ENCODE measurements at regions not wholly inside any gene's neighbourhood (a gene's known extent, or its start where the extent isn't known, plus 50 kb on each side); places are given as distances from the start of the nearest gene placed in this dataset.
"Not testable (repeated sequence)": the region's sequence is repeated elsewhere in the genome, so short reads cannot be mapped to it uniquely, and the experiment has no call there.

GRCh38 chr12:14240873-14241220 is 124.6 kb upstream of the ATF7IP start:
- Mint-ChIP-seq H3K4me3 (no peak overlapping the region), H3K9me3 (peaks cover 17% of the 10 kb centered on the region), H3K27ac (peak overlapping the region; percentile 26), H3K4me1 (peaks cover 22% of the 10 kb centered on the region), H3K36me3 (peaks cover 8% of the 10 kb centered on the region), H3K27me3 (no peaks in the 10 kb centered on the region)
- CTCF ChIA-PET: interaction anchor here (0.6 to 4.5 kb wide), 7 partner anchors 10 to 379 kb away, joined by 3 to 49 read pairs (median 9); partner anchors contain the start of gene ATF7IP
- DNase-seq: no peak

- H3K27me3 Mint-ChIP-seq, H3K4me3 Mint-ChIP-seq, H3K36me3 Mint-ChIP-seq, H3K27ac Mint-ChIP-seq, DNase-seq: not testable (repeated sequence)
- Mint-ChIP-seq H3K4me1 (peaks cover 22% of the 10 kb centered on the region), H3K9me3 (peaks cover 17% of the 10 kb centered on the region)
- CTCF ChIA-PET: interaction anchor here (0.9 to 1.2 kb wide), 2 partner anchors 13 to 212 kb away, joined by 3 to 5 read pairs; no protein-coding TSS in a partner anchor
These were observed 122.7 kb upstream of the ATF7IP start for GRCh38 chr12:14242825-14243224.

- Mint-ChIP-seq H3K4me3 (no peak overlapping the region), H3K27me3 (no peaks in the 10 kb centered on the region), H3K36me3 (peaks cover 8% of the 10 kb centered on the region), H3K9me3 (peaks cover 17% of the 10 kb centered on the region), H3K4me1 (peaks cover 20% of the 10 kb centered on the region), H3K27ac (no peak overlapping the region)
- DNase-seq: no peak
- CTCF ChIA-PET: interaction anchor here (1.8 kb wide), 1 partner anchor 58 kb away, joined by 4 read pairs; no protein-coding TSS in a partner anchor
These were observed 121.5 kb upstream of the ATF7IP start for GRCh38 chr12:14243941-14244340.

- Mint-ChIP-seq H3K9me3 (peaks cover 17% of the 10 kb centered on the region), H3K27me3 (no peaks in the 10 kb centered on the region), H3K27ac (no peak overlapping the region), H3K4me1 (peaks cover 9% of the 10 kb centered on the region), H3K36me3 (peaks cover 8% of the 10 kb centered on the region), H3K4me3 (no peak overlapping the region)
- DNase-seq: no peak
- CTCF ChIA-PET: interaction anchor here (1.8 kb wide), 1 partner anchor 59 kb away, joined by 4 read pairs; no protein-coding TSS in a partner anchor
These were observed 120.4 kb upstream of the ATF7IP start for GRCh38 chr12:14244876-14245669.

- CTCF ChIA-PET: no interaction called here
- Mint-ChIP-seq H3K4me1 (peaks cover 6% of the 10 kb centered on the region), H3K27me3 (no peaks in the 10 kb centered on the region), H3K4me3 (no peak overlapping the region), H3K36me3 (peaks cover 4% of the 10 kb centered on the region), H3K9me3 (peaks cover 14% of the 10 kb centered on the region), H3K27ac (no peak overlapping the region)
- DNase-seq: no peak
These were observed 118.3 kb upstream of the ATF7IP start for GRCh38 chr12:14247166-14247565.

GRCh38 chr12:14249368-14249767 is 116.1 kb upstream of the ATF7IP start:
- Mint-ChIP-seq H3K4me3 (no peak overlapping the region), H3K9me3 (peaks cover 7% of the 10 kb centered on the region), H3K27ac (no peak overlapping the region), H3K4me1 (peaks cover 9% of the 10 kb centered on the region), H3K36me3 (no peaks in the 10 kb centered on the region), H3K27me3 (no peaks in the 10 kb centered on the region)
- CTCF ChIA-PET: interaction anchor here (5.4 kb wide), 1 partner anchor 10 kb away, joined by 37 read pairs; no protein-coding TSS in a partner anchor
- no peak for DNase-seq

GRCh38 chr12:14252697-14253096 is 112.8 kb upstream of the ATF7IP start:
- CTCF ChIA-PET: interaction anchor here (0.9 to 5.4 kb wide), 3 partner anchors 14 to 201 kb away, joined by 4 to 37 read pairs (median 4); partner anchors contain the start of gene ATF7IP
- H3K36me3 Mint-ChIP-seq: peaks cover 9% of the 10 kb centered on the region
- no peak overlapping the region for H3K27ac Mint-ChIP-seq
- peaks cover 10% of the 10 kb centered on the region for H3K9me3 Mint-ChIP-seq
- no peak overlapping the region for H3K4me3 Mint-ChIP-seq
- DNase-seq: no peak
- H3K4me1 Mint-ChIP-seq: peaks cover 42% of the 10 kb centered on the region
- no peaks in the 10 kb centered on the region for H3K27me3 Mint-ChIP-seq

- H3K9me3 Mint-ChIP-seq: peaks cover 18% of the 10 kb centered on the region
- DNase-seq: no peak
- peaks cover 50% of the 10 kb centered on the region for H3K4me1 Mint-ChIP-seq
- peaks cover 17% of the 10 kb centered on the region for H3K36me3 Mint-ChIP-seq
- CTCF ChIA-PET: interaction anchor here (1.3 to 3.5 kb wide), 3 partner anchors 13 to 200 kb away, joined by 4 to 20 read pairs (median 9); no protein-coding TSS in a partner anchor
- H3K27ac Mint-ChIP-seq: no peak overlapping the region
- no peaks in the 10 kb centered on the region for H3K27me3 Mint-ChIP-seq
- H3K4me3 Mint-ChIP-seq: no peak overlapping the region
These were observed 112.0 kb upstream of the ATF7IP start for GRCh38 chr12:14253496-14253895.

GRCh38 chr12:14254781-14255180 is 110.7 kb upstream of the ATF7IP start:
- Mint-ChIP-seq H3K36me3 (peaks cover 24% of the 10 kb centered on the region), H3K4me1 (peaks cover 56% of the 10 kb centered on the region), H3K27me3 (no peaks in the 10 kb centered on the region), H3K27ac (peak overlapping the region; percentile 64), H3K9me3 (peaks cover 23% of the 10 kb centered on the region), H3K4me3 (no peak overlapping the region)
- CTCF ChIA-PET: interaction anchor here (0.7 to 3.5 kb wide), 8 partner anchors 14 to 199 kb away, joined by 3 to 20 read pairs (median 6); partner anchors contain the start of gene ATF7IP
- no peak for DNase-seq

GRCh38 chr12:14256121-14256520 is 109.4 kb upstream of the ATF7IP start:
- Mint-ChIP-seq H3K4me1 (peaks cover 56% of the 10 kb centered on the region), H3K27ac (peak overlapping the region; percentile 99), H3K36me3 (peaks cover 25% of the 10 kb centered on the region), H3K9me3 (peaks cover 29% of the 10 kb centered on the region), H3K27me3 (no peaks in the 10 kb centered on the region), H3K4me3 (peak overlapping the region; percentile 29)
- CTCF ChIA-PET: interaction anchor here (0.9 to 3.5 kb wide), 9 partner anchors 14 to 371 kb away, joined by 3 to 20 read pairs (median 6); partner anchors contain the start of gene ATF7IP
- DNase-seq: peak; percentile 61

- CTCF ChIA-PET: interaction anchor here (1.0 to 3.5 kb wide), 4 partner anchors 109 to 371 kb away, joined by 3 to 20 read pairs (median 11); partner anchors contain the start of gene ATF7IP
- Mint-ChIP-seq H3K27me3 (no peaks in the 10 kb centered on the region), H3K4me3 (peak overlapping the region; percentile 29), H3K9me3 (peaks cover 29% of the 10 kb centered on the region), H3K4me1 (peaks cover 51% of the 10 kb centered on the region), H3K27ac (peak overlapping the region; percentile 99), H3K36me3 (peaks cover 25% of the 10 kb centered on the region)
- peak; percentile 82 for DNase-seq
These were observed 108.8 kb upstream of the ATF7IP start for GRCh38 chr12:14256555-14257169.

GRCh38 chr12:14257303-14257733 is 108.2 kb upstream of the ATF7IP start:
- no peaks in the 10 kb centered on the region for H3K27me3 Mint-ChIP-seq
- H3K4me3 Mint-ChIP-seq: peak overlapping the region; percentile 64
- H3K36me3 Mint-ChIP-seq: peaks cover 25% of the 10 kb centered on the region
- CTCF ChIA-PET: interaction anchor here (0.7 to 2.2 kb wide), 7 partner anchors 15 to 523 kb away, joined by 3 to 25 read pairs (median 4); partner anchors contain the start of gene ATF7IP
- H3K9me3 Mint-ChIP-seq: peaks cover 29% of the 10 kb centered on the region
- peak overlapping the region; percentile 99 for H3K27ac Mint-ChIP-seq
- H3K4me1 Mint-ChIP-seq: peaks cover 51% of the 10 kb centered on the region
- no peak for DNase-seq

- CTCF ChIA-PET: interaction anchor here (0.7 to 2.2 kb wide), 7 partner anchors 15 to 523 kb away, joined by 3 to 25 read pairs (median 4); partner anchors contain the start of gene ATF7IP
- no peaks in the 10 kb centered on the region for H3K27me3 Mint-ChIP-seq
- peaks cover 51% of the 10 kb centered on the region for H3K4me1 Mint-ChIP-seq
- H3K9me3 Mint-ChIP-seq: peaks cover 29% of the 10 kb centered on the region
- peaks cover 27% of the 10 kb centered on the region for H3K36me3 Mint-ChIP-seq
- H3K27ac Mint-ChIP-seq: peak overlapping the region; percentile 99
- peak; percentile 90 for DNase-seq
- peak overlapping the region; percentile 64 for H3K4me3 Mint-ChIP-seq
These were observed 107.5 kb upstream of the ATF7IP start for GRCh38 chr12:14257734-14258574.
